ENCODE measurements at regions not wholly inside any gene's neighbourhood (a gene's known extent, or its start where the extent isn't known, plus 50 kb on each side); places are given as distances from the start of the nearest gene placed in this dataset.

GRCh38 chr18:42474577-42474976 is 519.5 kb downstream of the PIK3C3 start:
- no peaks in the 10 kb centered on the region for H3K9me2 ChIP-seq (ENCODE audit: insufficient read depth, low read length)
- ChIA-PET POLR2A (no interaction called here), CTCF (ENCODE audit: unreplicated experiment) (no interaction called here)
- H3K4me3 ChIP-seq (ENCODE audit: low read depth, low read length, poor library complexity, severe bottlenecking): no peak overlapping the region
- no peaks in the 10 kb centered on the region for H3K9me3 ChIP-seq (ENCODE audit: low read length)
- no peak overlapping the region for H3K4me2 ChIP-seq (ENCODE audit: low read length)
- no peaks in the 10 kb centered on the region for H3K79me2 ChIP-seq (ENCODE audit: insufficient read depth, low read depth, low read length)
- no TSS peak for BruUV-seq (replicated peaks)
- intact Hi-C loops (cut with micrococcal nuclease; ENCODE audit: unreplicated experiment): no loop called here
- no peaks in the 10 kb centered on the region for H4K20me1 ChIP-seq (ENCODE audit: insufficient read depth, low read length)
- no peak overlapping the region for H2AFZ ChIP-seq (ENCODE audit: low read length)
- no peak for DNase-seq (ENCODE audit: low spot score)
- H3K36me3 ChIP-seq (ENCODE audit: insufficient read depth, low read length): no peaks in the 10 kb centered on the region
- TF ChIP-seq CTCF (conservative IDR thresholded peaks at IDR 0.05; ENCODE audit: low read length) (no peak), EZH2phosphoT487 (IDR thresholded peaks at IDR 0.05; ENCODE audit: borderline replicate concordance, low read depth, low read length) (no peak)
- H3K4me1 ChIP-seq (ENCODE audit: insufficient read depth, low read length, poor library complexity, severe bottlenecking): no peaks in the 10 kb centered on the region
- no peak overlapping the region for H3K27ac ChIP-seq (ENCODE audit: low read depth, low read length, poor library complexity, severe bottlenecking)

- Histone ChIP-seq H3K4me3 (ENCODE audit: low read depth, low read length, poor library complexity, severe bottlenecking) (no peak overlapping the region), H4K20me1 (ENCODE audit: insufficient read depth, low read length) (no peaks in the 10 kb centered on the region), H3K36me3 (ENCODE audit: insufficient read depth, low read length) (no peaks in the 10 kb centered on the region), H3K4me1 (ENCODE audit: insufficient read depth, low read length, poor library complexity, severe bottlenecking) (no peaks in the 10 kb centered on the region), H3K79me2 (ENCODE audit: insufficient read depth, low read depth, low read length) (no peaks in the 10 kb centered on the region), H2AFZ (ENCODE audit: low read length) (no peak overlapping the region), H3K27ac (ENCODE audit: low read depth, low read length, poor library complexity, severe bottlenecking) (no peak overlapping the region), H3K9me2 (ENCODE audit: insufficient read depth, low read length) (no peaks in the 10 kb centered on the region), H3K9me3 (ENCODE audit: low read length) (no peaks in the 10 kb centered on the region), H3K4me2 (ENCODE audit: low read length) (no peak overlapping the region)
- ChIA-PET POLR2A (interaction anchor here (0.6 kb wide), 1 partner anchor 184 kb away, joined by 4 read pairs; no protein-coding TSS in a partner anchor), CTCF (ENCODE audit: unreplicated experiment) (no interaction called here)
- intact Hi-C loops (cut with micrococcal nuclease; ENCODE audit: unreplicated experiment): no loop called here
- TF ChIP-seq EZH2phosphoT487 (IDR thresholded peaks at IDR 0.05; ENCODE audit: borderline replicate concordance, low read depth, low read length) (no peak), CTCF (conservative IDR thresholded peaks at IDR 0.05; ENCODE audit: low read length) (no peak)
- DNase-seq (ENCODE audit: low spot score): no peak
- no TSS peak for BruUV-seq (replicated peaks)
Observed at GRCh38 chr18:42475157-42475556, 520.1 kb downstream of the PIK3C3 start.

- CTCF ChIA-PET (ENCODE audit: unreplicated experiment): no interaction called here
- POLR2A ChIA-PET: no interaction called here
- no peaks in the 10 kb centered on the region for H3K4me1 ChIP-seq (ENCODE audit: insufficient read depth, low read length, poor library complexity, severe bottlenecking)
Observed at GRCh38 chr18:42477267-42477666, 522.2 kb downstream of the PIK3C3 start.

More at GRCh38 chr18:42477267-42477666, 522.2 kb downstream of the PIK3C3 start:
- H3K4me2 ChIP-seq (ENCODE audit: low read length): no peak overlapping the region
- intact Hi-C loops (cut with micrococcal nuclease; ENCODE audit: unreplicated experiment): no loop called here
- H4K20me1 ChIP-seq (ENCODE audit: insufficient read depth, low read length): no peaks in the 10 kb centered on the region
- no peaks in the 10 kb centered on the region for H3K9me3 ChIP-seq (ENCODE audit: low read length)
- no peak for DNase-seq (ENCODE audit: low spot score)
- no peak overlapping the region for H2AFZ ChIP-seq (ENCODE audit: low read length)
- TF ChIP-seq EZH2phosphoT487 (IDR thresholded peaks at IDR 0.05; ENCODE audit: borderline replicate concordance, low read depth, low read length): no peak
- no peak for TF ChIP-seq CTCF (conservative IDR thresholded peaks at IDR 0.05; ENCODE audit: low read length)
- no peaks in the 10 kb centered on the region for H3K79me2 ChIP-seq (ENCODE audit: insufficient read depth, low read depth, low read length)
- H3K36me3 ChIP-seq (ENCODE audit: insufficient read depth, low read length): no peaks in the 10 kb centered on the region
- BruUV-seq (replicated peaks): no TSS peak
- no peak overlapping the region for H3K4me3 ChIP-seq (ENCODE audit: low read depth, low read length, poor library complexity, severe bottlenecking)
- no peak overlapping the region for H3K27ac ChIP-seq (ENCODE audit: low read depth, low read length, poor library complexity, severe bottlenecking)
- H3K9me2 ChIP-seq (ENCODE audit: insufficient read depth, low read length): no peaks in the 10 kb centered on the region
